Natural killer cell treated with Interleukin-12 subunit alpha and Interleukin-12 subunit beta and Interleukin-15 and Interleukin-18, amount 100 ng/mL, for 72 hours (primary cell): ENCODE measurements at regions not wholly inside any gene's neighbourhood (a gene's known extent, or its start where the extent isn't known, plus 50 kb on each side); places are given as distances from the start of the nearest gene placed in this dataset.

Experiments used
- ATAC-seq, 2 donors: fragments of 150-1000 bp; cut with Tn5 transposase in 1 of 2; sonication (Bioruptor Pico), chemical (Tn5 transposase) in 1 of 2; 2 replicates each; pipeline ENCODE4 v1.10.0; 2021
- DNase-seq: peaks from one replicate; pipeline ENCODE4 v3.0.0; 2022; ENCODE audit warnings: low spot score
- H3K27ac Mint-ChIP-seq, 2 donors: 1 replicate in 1 of 2; 2 replicates in 1 of 2; pipeline ENCODE4 v1.8.0; 2022; ENCODE audit warnings: mixed read lengths in 2 of 2, mild to moderate bottlenecking in 1 of 2, moderate library complexity in 1 of 2
- H3K27me3 Mint-ChIP-seq, 2 donors: 1 replicate in 1 of 2; 2 replicates in 1 of 2; pipeline ENCODE4 v1.8.0; 2022; ENCODE audit warnings: mixed read lengths in 2 of 2
- H3K36me3 Mint-ChIP-seq: one replicate; pipeline ENCODE4 v1.8.0; 2022; ENCODE audit warnings: mixed read lengths
- H3K4me1 Mint-ChIP-seq, 2 donors: 1 replicate in 1 of 2; 2 replicates in 1 of 2; pipeline ENCODE4 v1.8.0; 2022; ENCODE audit warnings: low read depth in 2 of 2, mixed read lengths in 2 of 2, mild to moderate bottlenecking in 1 of 2
- H3K4me3 Mint-ChIP-seq: one replicate; pipeline ENCODE4 v1.8.0; 2022; ENCODE audit warnings: mixed read lengths
- H3K9me3 Mint-ChIP-seq: 2 replicates; pipeline ENCODE4 v1.8.0; 2022; ENCODE audit warnings: mixed read lengths

- Mint-ChIP-seq H3K27me3 (no peaks in the 10 kb centered on the region), H3K4me1 (peaks cover 35 to 93% of the 10 kb centered on the region in 2 donors)
These were observed 97.9 kb upstream of the RUNX3 start for GRCh38 chr1:25027822-25028586.

GRCh38 chr1:25026730-25027450 lies 96.8 kb upstream of the RUNX3 start:
- H3K4me1 Mint-ChIP-seq, result peaks cover 43 to 87% of the 10 kb centered on the region in 2 donors

More at GRCh38 chr1:25027822-25028586, 97.9 kb upstream of the RUNX3 start:
- DNase-seq, result no peak
- Mint-ChIP-seq H3K9me3 (no peaks in the 10 kb centered on the region), H3K27ac (no peak overlapping the region), H3K4me3 (no peak overlapping the region), H3K36me3 (no peaks in the 10 kb centered on the region)
- no peak for ATAC-seq

GRCh38 chr1:25026304-25026703 lies 96.2 kb upstream of the RUNX3 start:
- Mint-ChIP-seq H3K4me3 (no peak overlapping the region), H3K27ac (no peak overlapping the region), H3K27me3 (no peaks in the 10 kb centered on the region), H3K9me3 (no peaks in the 10 kb centered on the region), H3K36me3 (no peaks in the 10 kb centered on the region), H3K4me1 (peaks cover 49 to 83% of the 10 kb centered on the region in 2 donors)
- no peak for DNase-seq
- no peak for ATAC-seq

More at GRCh38 chr1:25026730-25027450, 96.8 kb upstream of the RUNX3 start:
- DNase-seq (no peak), ATAC-seq (no peak)
- Mint-ChIP-seq H3K27ac (no peak overlapping the region), H3K4me3 (no peak overlapping the region), H3K27me3 (no peaks in the 10 kb centered on the region), H3K36me3 (no peaks in the 10 kb centered on the region), H3K9me3 (no peaks in the 10 kb centered on the region)

DNA sequence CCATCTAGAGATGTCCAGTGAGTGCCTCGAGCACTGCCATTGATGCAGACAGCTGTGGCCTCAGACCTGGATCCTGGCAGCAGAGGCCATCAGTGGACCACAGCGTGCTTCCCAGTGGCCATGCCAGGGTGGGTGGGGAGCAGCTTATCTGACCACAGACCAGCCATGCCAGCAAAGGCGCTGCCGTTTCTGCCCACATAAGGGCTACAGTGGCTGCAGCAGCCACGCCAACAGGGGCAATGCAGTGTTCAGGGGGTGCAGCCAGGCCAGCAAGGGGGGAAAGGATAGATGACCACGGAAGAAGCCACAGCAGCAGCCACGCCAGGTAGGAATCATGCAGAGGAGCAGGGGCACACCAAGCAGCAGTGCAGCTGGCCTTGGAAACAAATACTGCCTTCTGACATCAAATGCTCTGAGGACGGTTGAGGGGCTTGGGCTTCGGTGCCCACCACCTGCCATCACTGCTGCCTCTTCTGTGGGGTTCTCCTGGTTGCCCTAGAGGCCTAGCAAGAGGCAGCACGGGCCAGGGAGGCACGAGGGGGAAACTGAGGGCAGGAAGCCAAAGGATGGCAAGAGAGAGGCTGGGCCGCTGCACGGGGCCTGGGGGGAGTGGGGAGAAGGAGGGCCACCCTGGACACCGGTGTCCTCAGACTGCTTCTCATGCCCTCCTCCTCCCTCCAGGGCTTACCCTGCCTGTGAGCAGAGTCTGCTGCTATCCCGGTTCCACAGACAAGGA lies 94.7 kb upstream of the RUNX3 start:
- Mint-ChIP-seq H3K4me1 (peaks cover 64 to 82% of the 10 kb centered on the region in 2 donors), H3K27me3 (no peaks in the 10 kb centered on the region), H3K4me3 (peak overlapping the region; percentile 45), H3K27ac (peak overlapping the region; percentile 98 to 99), H3K36me3 (no peaks in the 10 kb centered on the region), H3K9me3 (no peaks in the 10 kb centered on the region)
- no peak for ATAC-seq
- DNase-seq, result no peak

DNA sequence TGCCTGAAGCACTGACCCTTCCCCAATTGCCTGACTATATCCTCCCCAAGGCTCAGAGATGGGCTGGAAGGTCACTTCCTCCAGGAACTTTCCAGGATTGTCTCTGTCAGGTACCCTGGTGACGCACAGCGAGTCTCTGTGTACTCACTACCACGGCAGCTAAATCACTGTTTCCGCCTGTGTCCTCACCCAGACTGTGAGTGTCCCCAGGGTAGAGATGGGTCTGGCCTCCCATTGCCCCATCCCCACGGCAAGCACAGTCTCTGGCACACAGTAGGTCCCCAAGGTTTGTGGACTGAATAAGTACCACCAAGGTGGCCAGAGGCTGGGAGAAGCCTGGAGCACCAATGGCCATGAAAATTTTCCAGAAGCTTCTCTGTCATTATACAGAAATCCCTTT lies 93.8 kb upstream of the RUNX3 start:
- no peaks in the 10 kb centered on the region for H3K9me3 Mint-ChIP-seq
- no peaks in the 10 kb centered on the region for H3K27me3 Mint-ChIP-seq
- peaks cover 73 to 82% of the 10 kb centered on the region in 2 donors for H3K4me1 Mint-ChIP-seq
- no peaks in the 10 kb centered on the region for H3K36me3 Mint-ChIP-seq
- H3K27ac Mint-ChIP-seq, result peak overlapping the region; percentile 98 to 99
- ATAC-seq (no peak), DNase-seq (no peak)
- peak overlapping the region; percentile 78 for H3K4me3 Mint-ChIP-seq

DNA sequence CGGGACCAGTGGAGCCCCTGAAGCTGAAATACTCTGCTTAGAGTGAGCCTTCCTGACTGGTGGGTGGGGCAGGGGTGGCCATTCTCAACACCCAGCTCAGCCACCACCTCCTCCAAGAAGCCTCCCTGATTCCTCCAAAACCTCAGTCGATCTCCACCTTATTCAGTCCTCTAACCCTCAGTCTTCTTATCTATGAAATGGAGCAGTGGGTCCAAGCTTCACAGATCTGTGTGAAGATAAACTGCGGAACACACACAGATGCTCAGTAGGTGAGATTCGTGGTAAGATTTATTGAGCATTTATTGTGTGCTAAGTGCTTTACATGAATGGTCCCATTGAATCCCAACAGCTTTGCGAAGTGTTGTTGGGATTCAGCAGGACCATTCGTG lies 93.1 kb upstream of the RUNX3 start:
- H3K9me3 Mint-ChIP-seq, result no peaks in the 10 kb centered on the region
- peak overlapping the region; percentile 98 to 99 for H3K27ac Mint-ChIP-seq
- no peak for DNase-seq
- peak overlapping the region; percentile 78 for H3K4me3 Mint-ChIP-seq
- H3K36me3 Mint-ChIP-seq, result no peaks in the 10 kb centered on the region
- no peaks in the 10 kb centered on the region for H3K27me3 Mint-ChIP-seq
- peaks cover 79 to 82% of the 10 kb centered on the region in 2 donors for H3K4me1 Mint-ChIP-seq
- no peak for ATAC-seq

- peak; percentile 94 for DNase-seq
- H3K36me3 Mint-ChIP-seq, result no peaks in the 10 kb centered on the region
- no peaks in the 10 kb centered on the region for H3K27me3 Mint-ChIP-seq
- peak overlapping the region; percentile 98 to 99 for H3K27ac Mint-ChIP-seq
- H3K4me3 Mint-ChIP-seq, result peak overlapping the region; percentile 78
- peak; percentile 90 to 92 for ATAC-seq
- no peaks in the 10 kb centered on the region for H3K9me3 Mint-ChIP-seq
- H3K4me1 Mint-ChIP-seq, result peaks cover 82 to 84% of the 10 kb centered on the region in 2 donors
These were observed 92.5 kb upstream of the RUNX3 start for GRCh38 chr1:25022361-25023189.

DNA sequence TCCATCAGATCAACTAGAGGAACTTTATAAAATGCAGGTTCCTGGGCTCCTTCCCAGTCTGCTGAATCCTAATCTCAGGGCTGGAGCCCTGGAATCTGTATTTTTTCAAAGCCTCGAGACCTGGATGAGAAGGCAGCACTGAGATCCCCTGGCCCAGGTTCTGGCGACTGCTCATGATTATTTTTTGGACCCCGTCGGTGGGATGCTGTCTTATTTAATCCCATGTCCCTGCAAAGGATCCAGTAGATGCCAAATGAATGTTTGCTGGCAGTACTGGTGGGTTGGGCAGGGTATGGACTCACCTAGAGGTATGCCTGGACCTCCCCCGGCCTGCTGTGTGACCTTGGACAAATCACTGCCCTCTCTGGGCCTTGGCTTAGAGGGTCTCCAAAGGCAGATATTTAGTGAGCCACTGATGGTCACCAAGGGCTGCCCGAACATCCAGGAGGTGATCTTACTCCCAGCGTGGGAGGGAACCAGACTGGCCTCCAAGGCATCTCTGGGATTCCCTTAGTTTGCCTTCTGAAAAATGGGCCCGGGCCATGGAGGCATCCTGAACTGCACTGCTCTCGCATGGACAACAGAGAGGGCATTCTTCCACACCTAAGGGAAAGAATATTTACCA lies 91.6 kb upstream of the RUNX3 start:
- peak overlapping the region; percentile 78 for H3K4me3 Mint-ChIP-seq
- no peak for ATAC-seq

GRCh38 chr1:25020851-25021590 lies 90.9 kb upstream of the RUNX3 start:
- Mint-ChIP-seq H3K9me3 (no peaks in the 10 kb centered on the region), H3K27ac (peak overlapping the region; percentile 98 to 99), H3K36me3 (no peaks in the 10 kb centered on the region), H3K4me3 (peak overlapping the region; percentile 78), H3K27me3 (no peaks in the 10 kb centered on the region), H3K4me1 (peaks cover 77 to 82% of the 10 kb centered on the region in 2 donors)
- no peak for ATAC-seq
- DNase-seq, result no peak

More for the DNA sequence above, 91.6 kb upstream of the RUNX3 start:
- Mint-ChIP-seq H3K36me3 (no peaks in the 10 kb centered on the region), H3K27ac (peak overlapping the region; percentile 98 to 99), H3K4me1 (peaks cover 81 to 86% of the 10 kb centered on the region in 2 donors), H3K27me3 (no peaks in the 10 kb centered on the region), H3K9me3 (no peaks in the 10 kb centered on the region)
- no peak for DNase-seq

DNA sequence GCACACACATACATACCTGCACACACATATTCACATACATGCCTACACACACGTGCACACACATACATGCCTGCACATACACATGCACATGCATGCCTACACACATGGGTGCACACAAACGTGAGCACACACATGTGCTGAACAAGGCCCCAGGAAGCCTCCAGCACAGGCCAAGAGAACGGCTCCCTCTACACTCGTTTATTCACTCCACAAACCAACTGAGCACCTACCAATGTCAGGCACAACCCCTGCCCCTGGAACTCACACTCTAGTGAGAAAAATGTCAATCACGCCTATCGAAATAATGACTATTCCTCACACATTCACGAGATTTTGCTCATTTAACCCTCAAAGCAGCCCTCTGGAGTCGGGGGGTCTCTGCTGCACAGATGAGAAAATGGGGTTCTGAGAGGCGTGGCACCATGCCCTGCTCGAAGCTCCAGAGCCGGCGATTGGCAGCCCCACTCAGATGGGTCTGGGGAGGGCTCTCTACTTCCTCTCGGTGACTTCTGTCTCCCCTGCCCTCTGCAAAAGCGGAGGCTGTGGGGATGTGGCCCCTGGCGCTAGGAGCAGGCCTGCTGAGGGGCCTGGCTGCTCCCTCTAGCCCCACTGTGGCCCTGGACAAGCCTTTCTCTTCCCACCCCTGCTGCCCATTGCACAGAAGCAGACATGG lies 90.2 kb upstream of the RUNX3 start:
- Mint-ChIP-seq H3K4me3 (peak overlapping the region; percentile 65), H3K9me3 (no peaks in the 10 kb centered on the region)

GRCh38 chr1:25019337-25020172 lies 89.5 kb upstream of the RUNX3 start:
- DNase-seq (no peak), ATAC-seq (no peak)
- no peaks in the 10 kb centered on the region for H3K36me3 Mint-ChIP-seq
- peak overlapping the region; percentile 98 to 99 for H3K27ac Mint-ChIP-seq
- H3K9me3 Mint-ChIP-seq, result no peaks in the 10 kb centered on the region
- peak overlapping the region; percentile 65 for H3K4me3 Mint-ChIP-seq
- no peaks in the 10 kb centered on the region for H3K27me3 Mint-ChIP-seq
- H3K4me1 Mint-ChIP-seq, result peaks cover 66 to 70% of the 10 kb centered on the region in 2 donors

More for the DNA sequence above, 90.2 kb upstream of the RUNX3 start:
- Mint-ChIP-seq H3K36me3 (no peaks in the 10 kb centered on the region), H3K27me3 (no peaks in the 10 kb centered on the region), H3K4me1 (peaks cover 73 to 77% of the 10 kb centered on the region in 2 donors), H3K27ac (peak overlapping the region; percentile 98 to 99)
- DNase-seq, result no peak
- ATAC-seq, result no peak
